Mononuclear cell (primary cell): ENCODE measurements at regions not wholly inside any gene's neighbourhood (a gene's known extent, or its start where the extent isn't known, plus 50 kb on each side); places are given as distances from the start of the nearest gene placed in this dataset.

Experiments used
- H3K27me3 ChIP-seq: 2 replicates; pipeline ENCODE4 v1.6.0; 2011; ENCODE audit warnings: low read length, control low read depth; ENCODE audit not compliant: insufficient read depth
- H3K4me1 ChIP-seq: 2 replicates; pipeline ENCODE4 v1.5.1; 2011; ENCODE audit warnings: mild to moderate bottlenecking, low read length, control low read depth; ENCODE audit not compliant: insufficient read depth
- H3K4me3 ChIP-seq: 2 replicates; pipeline ENCODE4 v1.5.1; 2011; ENCODE audit warnings: mild to moderate bottlenecking, low read length, moderate library complexity
- H3K9me3 ChIP-seq: 2 replicates; pipeline ENCODE4 v1.5.1; 2011; ENCODE audit warnings: low read depth, mild to moderate bottlenecking, control low read depth, low read length

GRCh38 chr15:38868326-38869114 lies 303.9 kb upstream of the RASGRP1 start:
- Histone ChIP-seq H3K4me1 (no peaks in the 10 kb centered on the region), H3K4me3 (no peak overlapping the region), H3K9me3 (no peaks in the 10 kb centered on the region), H3K27me3 (peaks cover 3% of the 10 kb centered on the region)

DNA sequence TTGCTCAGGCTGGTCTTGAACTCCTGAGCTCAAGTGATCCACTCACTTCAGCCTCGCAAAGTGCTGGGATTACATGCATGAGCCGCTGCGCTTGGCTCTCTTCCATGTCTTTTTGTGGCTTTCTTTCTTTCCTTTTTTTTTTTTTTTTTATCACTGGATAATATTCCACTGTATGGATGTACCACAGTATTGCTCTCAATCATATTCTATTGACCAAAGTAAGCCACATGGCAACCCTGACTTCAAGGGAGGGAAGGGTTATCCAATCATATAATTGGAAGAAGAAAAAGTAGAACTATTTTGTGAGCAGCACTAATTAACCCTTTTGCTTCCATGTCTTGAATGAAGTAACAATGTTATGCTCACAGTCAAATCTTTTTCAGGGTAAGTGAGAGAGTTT lies 307.0 kb upstream of the RASGRP1 start:
- H3K27me3 ChIP-seq = peaks cover 3% of the 10 kb centered on the region
- no peaks in the 10 kb centered on the region for H3K9me3 ChIP-seq
- no peaks in the 10 kb centered on the region for H3K4me1 ChIP-seq
- H3K4me3 ChIP-seq = no peak overlapping the region

- H3K9me3 ChIP-seq = no peaks in the 10 kb centered on the region
- peaks cover 3% of the 10 kb centered on the region for H3K27me3 ChIP-seq
- no peaks in the 10 kb centered on the region for H3K4me1 ChIP-seq
- H3K4me3 ChIP-seq = no peak overlapping the region
Observed at GRCh38 chr15:38872732-38873131, 308.1 kb upstream of the RASGRP1 start.

DNA sequence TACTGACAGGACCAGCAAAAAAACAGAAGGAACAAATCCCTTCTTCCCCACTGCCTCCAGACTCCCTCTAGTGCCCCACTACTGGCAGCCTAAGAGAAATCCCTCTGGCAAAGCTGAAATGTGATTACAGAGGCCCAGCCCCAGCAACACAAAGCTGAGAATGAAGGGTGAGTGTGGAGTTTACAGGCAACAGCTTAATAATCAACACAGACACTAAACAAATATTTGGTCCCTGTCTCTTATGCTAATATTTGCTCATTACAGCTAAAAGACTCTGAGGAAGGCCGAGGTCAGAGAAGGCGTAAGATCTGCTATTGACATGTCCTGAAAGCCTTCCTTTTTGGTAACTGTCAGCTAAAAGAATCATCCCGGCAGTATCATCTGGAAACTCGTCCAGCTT lies 308.5 kb upstream of the RASGRP1 start:
- H3K4me1 ChIP-seq = no peaks in the 10 kb centered on the region

DNA sequence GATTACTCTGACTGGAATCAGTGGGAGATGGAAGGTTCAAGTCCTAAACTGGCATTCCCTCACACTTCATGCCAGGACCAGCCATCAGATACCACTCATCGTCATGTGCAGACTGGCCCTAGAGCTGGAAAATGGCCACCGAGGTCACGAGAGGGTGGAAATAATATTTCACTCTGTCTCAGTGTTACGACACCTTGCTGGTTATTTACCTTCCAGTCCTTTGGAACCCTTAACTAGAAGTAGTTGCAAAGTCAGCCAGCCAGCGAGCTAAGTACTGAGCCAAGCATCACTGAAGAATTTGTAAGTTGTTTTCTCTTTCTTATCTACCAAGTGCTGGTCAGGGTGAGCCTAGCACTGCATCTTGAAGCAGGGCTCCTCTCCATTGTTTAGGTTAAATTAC lies 309.9 kb upstream of the RASGRP1 start:
- Histone ChIP-seq H3K27me3 (peaks cover 3% of the 10 kb centered on the region), H3K4me1 (no peaks in the 10 kb centered on the region), H3K4me3 (no peak overlapping the region), H3K9me3 (no peaks in the 10 kb centered on the region)

More for the DNA sequence above, 308.5 kb upstream of the RASGRP1 start:
- no peak overlapping the region for H3K4me3 ChIP-seq
- H3K9me3 ChIP-seq = no peaks in the 10 kb centered on the region
- peaks cover 3% of the 10 kb centered on the region for H3K27me3 ChIP-seq

DNA sequence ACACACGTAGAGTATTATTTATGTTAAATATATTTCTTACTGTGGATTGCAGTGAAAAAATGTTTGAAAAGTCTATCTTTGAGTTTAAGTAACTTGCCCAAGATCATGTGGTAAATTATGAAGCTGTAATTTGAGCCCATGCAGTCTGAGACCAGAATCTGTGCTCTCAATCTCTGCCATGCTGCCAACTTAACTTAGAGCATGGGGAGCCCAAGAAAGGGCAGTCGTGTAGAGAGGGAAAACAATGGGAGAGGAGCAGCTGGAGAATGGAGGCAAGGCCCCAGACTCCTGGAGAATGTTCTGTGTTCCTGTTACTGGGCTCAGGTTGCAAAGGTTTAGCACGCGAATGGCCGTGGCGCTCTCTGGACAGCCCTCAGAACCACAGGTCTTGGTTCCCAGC lies 311.6 kb upstream of the RASGRP1 start:
- Histone ChIP-seq H3K4me1 (no peaks in the 10 kb centered on the region), H3K4me3 (no peak overlapping the region), H3K27me3 (no peaks in the 10 kb centered on the region)

DNA sequence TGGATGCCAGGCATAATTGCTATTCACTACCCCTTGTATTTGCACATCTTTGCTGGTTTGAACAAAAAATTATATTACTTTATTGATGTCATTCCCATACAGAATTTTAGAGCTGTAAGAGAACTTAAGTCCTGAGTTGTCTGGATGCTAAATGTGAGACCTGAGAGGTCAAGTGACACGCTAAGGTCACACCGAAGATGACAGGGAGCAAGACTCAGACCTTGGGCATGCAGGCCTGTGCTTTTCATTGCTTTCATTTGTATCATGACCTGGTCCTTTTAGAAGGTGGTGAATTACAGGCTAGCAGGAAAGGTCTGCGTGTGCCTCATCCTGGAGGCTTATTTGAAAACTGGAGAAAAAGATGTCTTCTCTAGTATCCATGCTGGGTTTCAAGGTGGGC lies 312.0 kb upstream of the RASGRP1 start:
- no peak overlapping the region for H3K4me3 ChIP-seq
- H3K27me3 ChIP-seq = no peaks in the 10 kb centered on the region
- no peaks in the 10 kb centered on the region for H3K4me1 ChIP-seq
- H3K9me3 ChIP-seq = no peaks in the 10 kb centered on the region

More for the DNA sequence above, 311.6 kb upstream of the RASGRP1 start:
- no peaks in the 10 kb centered on the region for H3K9me3 ChIP-seq

- H3K4me1 ChIP-seq = no peaks in the 10 kb centered on the region
- no peaks in the 10 kb centered on the region for H3K9me3 ChIP-seq
- no peak overlapping the region for H3K4me3 ChIP-seq
- no peaks in the 10 kb centered on the region for H3K27me3 ChIP-seq
Observed at GRCh38 chr15:38877471-38877870, 312.9 kb upstream of the RASGRP1 start.

DNA sequence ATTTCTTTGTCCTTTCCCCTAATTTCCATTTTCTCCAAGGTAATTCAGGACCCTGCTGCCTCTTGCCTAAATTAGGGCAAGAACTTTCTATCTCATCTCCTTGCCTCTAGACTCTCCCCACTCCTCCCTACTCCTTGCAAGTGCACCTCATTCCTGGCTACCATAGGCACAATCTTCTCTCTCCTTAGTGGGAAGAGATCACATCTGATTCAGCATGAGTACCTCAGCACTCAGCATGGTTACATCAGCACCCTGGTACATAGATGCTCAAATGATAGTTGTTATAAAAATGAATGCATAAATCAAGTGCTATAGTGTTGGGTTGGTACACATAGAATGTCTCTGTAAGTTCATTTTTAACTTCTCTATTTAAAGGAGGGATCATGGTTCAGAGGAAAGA lies 313.4 kb upstream of the RASGRP1 start:
- Histone ChIP-seq H3K27me3 (no peaks in the 10 kb centered on the region), H3K4me1 (no peaks in the 10 kb centered on the region), H3K4me3 (no peak overlapping the region), H3K9me3 (no peaks in the 10 kb centered on the region)

DNA sequence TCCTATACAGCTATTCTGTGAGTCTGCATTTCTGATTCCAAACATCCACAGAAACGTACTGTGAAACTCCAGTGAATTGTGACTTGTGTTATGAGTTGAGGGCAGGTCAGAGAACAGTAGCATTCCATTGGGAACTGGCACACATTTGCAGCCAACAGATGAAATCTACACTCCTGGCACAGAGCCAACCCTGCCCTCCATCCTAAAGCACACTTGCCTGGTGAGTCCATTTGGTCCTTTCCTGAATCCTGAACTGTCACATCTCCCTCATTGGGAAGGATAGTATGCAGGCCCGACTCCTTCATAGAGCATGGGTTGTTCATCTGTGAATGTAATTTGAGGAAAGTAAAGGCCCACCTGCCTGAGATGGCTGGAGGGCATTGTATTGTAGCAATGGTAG lies 314.3 kb upstream of the RASGRP1 start:
- Histone ChIP-seq H3K27me3 (no peaks in the 10 kb centered on the region), H3K9me3 (no peaks in the 10 kb centered on the region), H3K4me3 (no peak overlapping the region), H3K4me1 (no peaks in the 10 kb centered on the region)

DNA sequence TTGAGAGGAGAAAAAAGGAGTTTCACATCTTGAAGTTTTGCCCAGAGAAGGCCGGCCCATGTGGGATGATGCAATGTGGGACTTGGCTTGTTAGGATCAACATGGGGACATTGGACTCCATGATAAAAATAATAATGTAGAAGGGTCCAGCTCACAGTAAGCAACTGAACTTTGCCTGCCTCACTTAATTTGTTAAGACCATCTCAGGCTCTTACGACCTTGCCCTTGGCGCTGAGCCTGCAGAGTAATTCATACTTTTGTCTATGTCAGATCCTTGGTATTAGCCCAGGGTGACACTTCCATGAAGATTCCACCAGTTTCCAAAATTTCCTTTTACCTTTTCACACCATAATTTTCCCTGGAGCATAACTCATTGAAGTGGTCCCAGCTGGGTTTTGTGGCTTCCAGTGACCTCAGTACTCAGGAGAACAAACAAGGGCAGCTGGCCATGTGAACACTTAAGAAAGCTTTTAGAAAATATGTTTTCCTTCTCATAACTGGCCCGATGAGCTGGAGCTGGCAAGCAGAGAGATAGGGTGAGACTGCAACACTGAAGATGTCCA lies 315.4 kb upstream of the RASGRP1 start:
- H3K9me3 ChIP-seq = no peaks in the 10 kb centered on the region
- no peaks in the 10 kb centered on the region for H3K27me3 ChIP-seq
- H3K4me1 ChIP-seq = no peaks in the 10 kb centered on the region
- H3K4me3 ChIP-seq = no peak overlapping the region

GRCh38 chr15:38882221-38882620 lies 317.6 kb upstream of the RASGRP1 start:
- Histone ChIP-seq H3K27me3 (no peaks in the 10 kb centered on the region), H3K4me1 (peaks cover 7% of the 10 kb centered on the region), H3K4me3 (no peak overlapping the region), H3K9me3 (no peaks in the 10 kb centered on the region)

DNA sequence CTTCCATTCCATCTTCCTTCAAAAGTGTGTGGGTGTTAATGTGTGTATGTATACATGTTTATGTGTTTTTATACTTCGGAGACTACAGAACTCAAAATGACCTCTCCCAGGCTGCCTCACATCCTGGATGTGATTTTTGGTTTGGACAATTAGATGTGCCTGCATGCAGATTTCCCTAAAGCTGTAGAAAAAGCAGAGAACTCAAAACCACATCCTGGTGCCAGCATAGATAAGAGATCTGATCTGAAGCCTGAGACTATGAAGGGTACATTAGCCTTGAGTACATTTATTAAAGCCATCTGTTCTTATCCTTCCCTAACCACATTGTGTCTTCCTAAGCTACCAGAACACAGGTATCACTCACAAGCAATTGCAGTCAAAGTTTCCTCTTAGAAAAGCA lies 319.4 kb upstream of the RASGRP1 start:
- H3K9me3 ChIP-seq = no peaks in the 10 kb centered on the region
- no peak overlapping the region for H3K4me3 ChIP-seq
- no peaks in the 10 kb centered on the region for H3K27me3 ChIP-seq
- H3K4me1 ChIP-seq = peaks cover 7% of the 10 kb centered on the region

GRCh38 chr15:38885001-38885400 lies 320.4 kb upstream of the RASGRP1 start:
- peaks cover 7% of the 10 kb centered on the region for H3K4me1 ChIP-seq
- H3K9me3 ChIP-seq = no peaks in the 10 kb centered on the region
- no peaks in the 10 kb centered on the region for H3K27me3 ChIP-seq
- no peak overlapping the region for H3K4me3 ChIP-seq

DNA sequence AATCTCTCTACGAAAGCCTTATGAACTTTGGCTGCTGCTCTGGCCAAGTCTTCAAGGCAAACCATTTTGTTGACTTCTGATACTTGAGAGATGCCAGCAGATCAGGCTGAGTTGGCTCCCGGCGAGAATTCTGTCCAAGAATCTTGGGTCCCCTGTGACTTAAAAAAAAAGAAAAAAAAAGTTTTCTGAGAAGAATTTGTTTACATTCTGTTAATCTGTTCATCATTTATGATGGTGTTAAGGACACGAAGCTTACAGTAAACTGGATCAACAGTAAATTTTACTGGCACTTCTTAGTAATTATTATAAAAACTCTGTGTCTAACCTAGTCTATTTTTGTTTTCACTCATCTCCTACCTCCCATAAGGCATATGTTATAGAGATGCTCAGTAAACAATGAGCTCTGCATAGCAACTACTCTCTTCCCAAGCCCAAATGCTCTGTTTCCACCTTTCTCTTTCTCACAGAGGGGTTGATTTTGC lies 320.9 kb upstream of the RASGRP1 start:
- no peak overlapping the region for H3K4me3 ChIP-seq
- no peaks in the 10 kb centered on the region for H3K9me3 ChIP-seq
- peaks cover 7% of the 10 kb centered on the region for H3K4me1 ChIP-seq
- H3K27me3 ChIP-seq = no peaks in the 10 kb centered on the region
